NCI-H2029 treated with DMSO at 0.1 percent for 48 hours (cell line): ENCODE measurements at regions not wholly inside any gene's neighbourhood (a gene's known extent, or its start where the extent isn't known, plus 50 kb on each side); places are given as distances from the start of the nearest gene placed in this dataset.

Experiments
- DNase-seq: peaks from one replicate; lab custom pipeline; 2025; lab: John Stamatoyannopoulos, UW

DNA sequence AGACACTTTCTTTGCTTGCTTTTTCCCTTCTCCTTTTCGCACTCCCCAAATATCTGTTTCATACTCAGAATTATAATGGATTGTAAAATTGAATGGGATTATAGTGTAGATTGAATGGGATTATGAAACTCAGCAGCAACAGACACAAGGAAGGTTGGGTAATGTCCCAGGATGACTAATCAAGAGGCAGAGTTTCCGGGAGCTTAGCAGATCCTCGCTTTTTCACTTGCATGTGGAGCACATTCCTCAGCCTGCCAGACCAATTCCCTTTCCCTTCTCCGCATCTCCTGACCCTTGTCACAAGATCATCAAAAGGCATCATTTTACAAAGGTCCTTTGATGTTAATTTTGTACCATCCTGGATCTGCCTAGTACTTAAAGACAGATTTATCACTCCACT is 55.1 kb upstream of the SLC1A1 start:
- DNase-seq: no peak

DNA sequence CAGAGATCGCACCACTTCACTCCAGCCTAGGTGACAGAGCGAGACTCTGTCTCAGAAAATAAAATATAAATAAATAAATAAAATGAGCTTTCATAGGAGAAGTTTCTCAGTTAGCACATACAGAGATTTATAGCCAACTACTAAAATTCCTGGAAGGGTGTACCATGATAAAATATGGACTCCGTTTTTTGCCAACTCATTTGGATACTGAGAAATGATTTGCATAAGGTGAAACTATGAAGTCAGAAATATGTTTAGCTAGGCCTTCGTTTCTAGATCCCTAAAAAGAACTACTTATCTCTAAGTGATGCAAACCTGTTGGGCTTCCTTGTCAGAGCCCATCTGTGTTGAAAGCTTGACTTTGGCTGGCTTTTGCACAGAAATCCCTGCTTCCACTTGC is 56.9 kb upstream of the SLC1A1 start:
- no peak for DNase-seq

DNA sequence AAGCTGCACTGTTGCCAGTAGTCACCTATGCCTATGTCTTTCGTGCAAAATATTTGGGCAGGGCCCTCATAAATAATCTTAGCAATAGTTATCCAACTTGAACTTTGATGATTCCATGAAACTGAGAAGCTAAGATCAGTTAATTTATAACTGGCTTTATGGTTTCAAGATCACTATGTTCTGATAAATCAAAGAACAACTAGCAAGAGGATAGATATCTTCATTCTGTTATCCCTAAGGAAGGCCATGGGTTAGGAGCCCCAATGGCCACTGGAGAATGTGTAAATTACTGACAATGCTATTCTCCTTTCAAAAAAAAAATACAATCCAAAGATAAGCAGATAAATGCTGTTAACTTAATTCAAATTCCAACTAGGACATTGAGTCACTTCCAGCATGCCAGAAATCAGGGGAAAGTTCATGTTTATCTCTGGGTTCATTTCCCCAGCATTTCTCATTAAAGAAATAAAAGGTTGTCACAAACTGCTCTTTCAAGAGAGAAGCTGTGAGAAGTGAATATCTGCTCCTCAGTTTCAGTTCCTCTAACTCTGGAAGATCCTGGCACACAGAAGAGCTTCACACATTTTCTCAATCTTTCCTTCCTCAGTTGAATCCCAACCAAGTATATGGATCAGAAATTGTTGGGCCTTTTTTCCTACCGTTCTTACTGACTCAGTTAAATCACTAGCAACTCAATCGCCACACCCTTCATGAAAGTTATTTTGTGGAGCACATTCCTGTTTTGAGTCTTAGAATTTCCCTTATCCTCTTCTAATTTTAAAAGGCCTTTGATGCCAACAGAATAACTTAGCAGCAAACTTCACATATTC is 59.6 kb upstream of the SLC1A1 start:
- no peak for DNase-seq

DNA sequence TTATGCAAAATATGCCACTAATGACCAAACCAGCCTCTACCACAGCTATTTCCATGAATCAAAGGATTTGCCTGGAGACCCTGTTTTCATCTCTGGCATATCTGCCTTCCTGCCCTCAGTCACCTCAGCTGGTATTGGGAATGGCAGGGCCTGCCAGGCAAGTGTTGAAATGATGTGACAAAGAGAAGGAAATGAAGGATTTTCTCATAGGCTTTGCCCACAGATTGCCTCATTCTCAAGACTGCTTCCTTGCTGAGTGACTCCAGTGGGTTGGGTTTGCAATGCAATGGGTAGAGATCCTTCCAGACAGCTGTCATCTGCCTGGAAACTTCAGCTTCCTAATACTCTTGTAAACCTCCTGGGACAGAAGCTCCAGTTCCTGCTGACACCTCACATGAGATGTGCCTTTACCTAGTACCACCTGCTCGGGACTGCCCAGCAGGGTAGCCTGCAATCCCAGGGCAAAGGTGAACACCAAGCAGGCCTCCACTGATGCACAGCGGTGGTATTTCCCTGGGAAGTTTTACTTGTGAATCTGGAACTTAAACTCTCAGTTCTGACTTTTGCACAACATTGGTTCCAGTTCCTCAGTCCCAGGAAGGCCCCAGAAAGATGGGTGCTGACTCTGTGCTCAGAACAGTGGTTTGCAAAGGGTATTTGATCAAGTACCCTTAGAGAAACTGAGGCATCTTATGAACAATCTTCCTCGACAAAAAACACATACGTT is 64.8 kb upstream of the SLC1A1 start:
- DNase-seq: no peak

DNA sequence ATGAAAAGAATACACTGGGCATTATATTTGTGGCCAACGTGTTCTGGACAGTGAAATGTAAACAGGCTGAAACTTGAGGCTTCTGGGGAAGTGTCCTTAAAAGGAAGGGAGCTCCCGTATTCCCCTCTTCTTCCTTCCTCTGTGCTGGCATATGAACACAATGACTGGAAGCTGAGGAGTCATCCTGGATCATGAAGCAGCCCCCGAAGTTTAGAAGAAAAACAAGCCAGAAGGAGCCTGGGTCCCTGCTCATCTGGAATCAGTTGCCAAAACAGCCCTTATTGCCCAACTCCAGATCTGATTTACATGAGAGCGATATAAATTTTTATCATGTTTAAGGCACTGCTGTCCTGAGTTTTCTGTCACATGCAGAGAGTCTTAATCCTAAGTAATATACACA is 65.4 kb upstream of the SLC1A1 start:
- DNase-seq: no peak

DNA sequence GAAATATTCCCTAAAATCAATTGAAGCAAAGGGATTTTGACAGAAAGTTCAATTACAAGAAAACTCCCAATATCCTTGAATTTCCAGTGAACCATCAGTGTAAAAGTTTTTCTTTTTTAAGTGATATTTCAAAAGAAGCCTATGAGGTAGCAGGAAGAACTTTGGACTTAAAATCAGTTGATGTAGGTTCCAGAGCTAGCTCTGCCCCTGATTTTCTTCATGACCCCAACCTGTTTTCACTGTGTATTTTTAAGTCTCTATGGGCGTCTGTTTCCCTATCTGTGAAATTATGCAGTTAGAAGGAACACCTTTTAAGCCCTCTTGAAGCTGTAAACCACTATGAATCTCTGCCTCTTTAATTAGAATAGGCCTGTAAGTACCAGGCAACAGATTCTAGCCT is 66.2 kb upstream of the SLC1A1 start:
- no peak for DNase-seq

DNA sequence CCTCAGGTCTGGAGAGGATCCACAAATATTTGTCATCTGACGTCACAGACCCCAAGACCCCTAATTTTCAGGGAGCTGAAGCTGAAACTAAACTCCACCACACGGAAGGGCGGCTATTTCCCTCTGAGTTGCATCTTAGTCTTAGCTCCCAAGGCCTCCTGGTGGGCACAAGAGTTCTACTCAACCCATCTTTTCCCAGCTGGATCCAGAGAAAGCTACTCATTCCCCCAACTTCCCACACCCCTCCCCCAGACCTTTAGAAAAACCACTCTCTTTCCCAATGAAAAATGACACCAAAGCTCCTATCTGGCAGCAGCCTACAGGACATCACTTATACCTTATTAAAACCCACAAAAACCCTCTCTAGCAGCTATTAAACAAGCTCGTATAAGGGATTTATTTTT is 67.1 kb upstream of the SLC1A1 start:
- DNase-seq: no peak

DNA sequence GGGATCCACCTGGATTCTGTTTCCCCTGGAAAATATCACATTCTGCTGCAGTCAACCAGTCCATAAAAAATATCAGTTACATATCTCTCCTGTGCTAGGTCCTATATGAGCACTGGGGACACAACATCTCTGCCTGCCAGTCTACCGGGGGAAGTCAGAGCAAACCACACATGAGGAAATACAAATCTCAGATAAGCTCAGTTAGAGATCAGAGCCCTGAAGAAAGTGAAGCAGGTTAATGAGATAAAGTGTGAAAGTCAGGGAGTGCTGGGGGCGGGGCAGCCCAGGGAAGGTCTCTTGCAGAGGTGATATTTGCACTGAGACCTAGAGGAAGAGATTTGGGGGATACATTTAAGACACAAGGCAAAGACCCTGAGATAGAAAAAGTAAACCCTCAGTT is 67.8 kb upstream of the SLC1A1 start:
- no peak for DNase-seq

DNA sequence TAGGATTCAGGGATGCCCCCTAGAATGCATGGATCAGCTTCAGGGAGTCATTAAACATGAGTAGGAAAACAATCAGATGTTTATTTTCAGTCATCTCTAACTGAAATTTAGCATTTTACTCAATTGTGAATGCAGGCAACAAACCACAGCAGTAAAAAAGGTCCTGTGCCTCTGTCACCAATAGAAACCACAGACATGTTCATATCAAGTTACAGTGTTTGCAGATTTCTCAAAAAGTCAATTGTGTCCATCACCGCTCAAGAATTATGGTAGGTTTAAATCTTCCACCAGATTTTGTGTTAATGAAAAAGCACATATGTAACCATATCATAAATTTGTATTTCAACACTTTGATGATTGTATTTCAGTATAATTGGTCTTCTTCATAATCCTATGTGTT is 68.4 kb upstream of the SLC1A1 start:
- no peak for DNase-seq

DNA sequence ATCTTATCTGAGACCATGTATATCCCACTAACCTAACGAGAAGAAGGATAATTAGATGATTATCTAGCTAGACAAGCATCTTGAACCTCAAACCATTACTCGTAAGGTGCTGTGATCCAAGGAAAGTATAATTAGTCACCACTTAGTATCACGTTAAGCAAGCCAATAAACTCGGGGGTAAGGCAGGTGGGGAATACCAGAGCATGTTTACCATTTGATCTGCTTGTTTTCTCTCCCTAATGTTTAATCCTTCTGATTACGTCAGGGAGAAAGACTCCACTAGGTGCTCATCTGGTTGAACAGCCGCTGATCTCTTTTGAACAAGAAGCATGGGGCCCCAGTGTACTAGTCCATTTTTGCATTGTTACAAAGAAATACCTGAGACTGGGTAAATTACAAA is 69.9 kb upstream of the SLC1A1 start:
- no peak for DNase-seq

DNA sequence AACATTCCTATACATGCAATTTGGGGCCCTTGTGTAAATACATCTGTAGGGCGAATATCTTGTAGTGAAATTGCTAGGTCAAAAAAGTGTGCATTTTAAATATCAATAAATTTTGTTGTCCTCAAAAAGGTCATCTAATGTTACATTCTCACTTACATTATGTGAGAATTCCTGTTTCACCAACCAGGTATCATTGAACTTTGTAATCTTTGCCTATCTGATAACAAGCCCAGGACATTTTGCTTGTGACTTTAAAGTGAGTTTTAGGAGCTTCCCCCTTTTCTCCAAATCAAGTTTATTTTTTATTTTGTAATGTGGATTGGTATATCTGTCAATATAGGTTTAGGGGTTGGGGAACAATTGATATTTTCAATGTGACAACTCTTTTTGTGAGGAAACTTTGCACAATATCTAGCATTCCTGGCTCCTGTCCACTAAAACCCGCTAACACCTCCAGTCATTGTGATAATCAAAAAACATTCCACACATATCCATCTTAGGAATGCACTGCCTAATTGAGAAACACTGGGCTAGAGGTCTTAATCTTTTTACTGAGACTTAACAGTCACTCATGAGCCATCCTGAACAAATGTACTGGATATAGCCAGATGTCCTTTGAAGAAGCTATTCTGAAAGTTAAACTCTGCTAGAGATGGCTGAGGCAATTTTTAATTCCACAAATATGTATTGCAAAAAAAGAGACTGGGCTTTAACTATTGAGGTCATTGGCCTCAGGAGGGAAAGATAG is 72.5 kb upstream of the SLC1A1 start:
- no peak for DNase-seq

DNA sequence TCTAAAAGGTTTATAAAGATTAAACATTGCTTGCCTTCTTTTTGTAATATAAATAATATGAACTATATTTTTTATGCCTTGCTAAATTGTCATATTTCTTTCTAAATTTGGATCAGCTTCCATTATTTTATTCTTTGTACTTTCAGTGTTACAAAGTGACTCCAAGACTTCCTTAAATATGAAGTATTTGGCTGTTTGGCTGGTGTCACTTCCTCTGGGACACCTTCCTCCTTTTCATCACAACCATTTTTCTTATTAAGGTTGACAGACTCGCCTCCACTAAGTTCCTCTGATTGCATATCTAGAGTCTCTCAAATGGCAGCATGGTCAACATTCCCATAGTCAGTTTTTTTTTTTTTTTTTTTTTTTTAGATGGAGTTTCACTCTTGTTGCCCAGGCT is 73.8 kb upstream of the SLC1A1 start:
- no peak for DNase-seq

DNA sequence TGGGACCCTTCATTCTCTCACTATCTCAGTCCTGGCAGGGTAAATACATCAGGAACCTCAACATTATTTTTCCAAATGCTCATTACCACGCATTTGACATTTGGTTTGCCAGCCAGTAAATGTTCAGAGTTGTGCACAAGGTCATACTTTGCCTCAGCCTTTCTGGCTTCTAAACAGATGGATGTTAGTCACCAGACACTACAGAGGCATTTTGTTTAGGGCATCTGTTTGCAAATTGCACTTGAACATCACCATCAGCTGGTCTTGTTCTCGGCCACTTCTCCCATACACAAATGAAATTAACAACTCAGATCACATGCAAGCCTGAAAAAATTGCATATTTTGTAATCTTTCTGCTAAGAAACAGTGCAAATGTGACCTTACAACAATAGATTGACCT is 75.0 kb upstream of the SLC1A1 start:
- DNase-seq: no peak

DNA sequence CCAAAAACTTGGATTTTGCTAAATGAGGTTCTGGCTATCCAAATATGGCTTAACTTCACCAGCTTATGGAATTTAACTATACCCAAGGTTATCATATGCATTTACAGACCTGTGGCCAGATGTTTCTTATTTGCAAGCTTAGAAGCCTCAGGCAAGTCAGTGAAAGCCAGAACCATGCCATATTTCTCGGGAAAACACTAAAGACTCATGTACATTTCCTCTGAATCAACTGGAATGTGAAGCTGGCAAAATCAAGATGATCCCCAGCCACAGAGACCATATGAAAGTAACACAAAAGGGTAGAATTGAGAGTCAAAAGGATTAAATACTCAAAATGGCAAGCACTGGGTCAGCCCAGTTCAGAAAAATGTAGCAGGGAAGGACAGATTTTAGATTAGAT is 76.4 kb upstream of the SLC1A1 start:
- no peak for DNase-seq

DNA sequence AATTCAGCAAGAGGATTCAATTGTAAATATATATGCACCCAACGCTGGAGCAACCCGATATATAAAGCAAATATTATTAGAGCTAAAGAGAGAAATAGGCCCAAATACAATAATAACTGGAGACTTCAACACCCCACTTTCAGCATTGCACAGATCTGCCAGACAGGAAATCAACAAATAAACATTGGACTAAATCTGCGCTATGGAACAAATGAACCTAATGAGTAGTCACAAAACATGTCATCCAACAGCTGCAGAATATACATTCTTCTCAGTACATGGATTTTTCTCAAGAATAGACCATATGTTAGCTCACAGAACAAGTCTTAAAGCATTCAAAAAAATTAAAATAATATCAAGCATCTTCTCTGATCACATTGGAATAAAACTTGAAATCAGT is 86.1 kb upstream of the SLC1A1 start:
- DNase-seq: no peak

DNA sequence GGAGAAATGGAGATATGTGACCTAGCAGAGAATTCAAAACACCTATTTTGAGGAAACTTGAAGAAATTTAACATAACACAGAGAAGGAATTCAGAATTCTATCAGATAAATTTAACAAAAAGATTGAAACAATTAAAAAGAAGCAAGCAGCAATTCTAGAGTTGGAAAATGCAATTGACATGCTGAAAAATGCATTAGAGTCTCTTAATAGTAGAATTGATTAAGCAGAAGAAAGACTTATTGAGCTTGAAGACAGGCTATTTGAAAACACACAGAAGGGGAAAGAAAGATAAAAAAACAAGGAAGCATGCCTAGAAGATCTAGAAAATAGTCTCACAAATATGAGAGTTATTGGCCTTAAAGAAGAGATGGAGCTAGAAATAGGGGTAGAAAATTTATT is 87.8 kb upstream of the SLC1A1 start:
- DNase-seq: no peak

DNA sequence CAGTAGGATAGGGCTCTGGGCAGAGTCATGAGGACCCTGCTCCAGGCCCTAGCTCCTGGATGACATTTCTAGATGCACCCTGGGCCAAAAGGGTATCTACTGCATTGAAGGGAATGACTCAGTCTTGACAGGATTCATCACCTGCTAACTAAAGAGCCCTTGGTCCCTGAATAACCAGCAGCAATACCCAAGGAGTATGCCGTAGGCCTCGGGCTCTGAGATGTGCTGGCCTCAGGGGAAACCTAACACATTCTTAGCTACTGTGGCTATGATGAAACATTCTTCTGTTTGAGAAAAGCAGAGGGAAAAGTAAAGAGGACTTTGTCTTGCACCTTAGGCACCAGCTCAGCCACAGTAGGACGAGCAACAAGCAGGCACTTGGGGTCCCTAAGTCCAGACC is 89.5 kb upstream of the SLC1A1 start:
- no peak for DNase-seq

DNA sequence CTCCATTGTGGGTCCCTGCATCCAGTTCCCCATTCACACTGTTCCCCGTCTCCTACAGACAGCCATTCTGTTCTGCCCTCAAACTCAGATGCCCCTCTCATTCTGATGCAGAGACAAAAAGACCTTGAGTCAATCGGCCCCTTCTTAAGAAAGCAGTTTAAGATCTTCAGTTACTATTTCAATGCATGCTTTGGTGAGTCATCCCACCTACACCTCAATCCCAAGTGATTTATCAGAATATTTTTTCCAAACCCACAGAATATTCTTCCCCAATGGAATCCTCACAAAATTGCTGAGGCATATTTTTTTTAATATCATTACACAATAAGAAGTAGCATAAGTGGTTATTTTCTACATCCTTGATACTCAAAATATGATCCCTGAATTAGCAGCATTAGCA is 92.4 kb upstream of the SLC1A1 start:
- DNase-seq: no peak

DNA sequence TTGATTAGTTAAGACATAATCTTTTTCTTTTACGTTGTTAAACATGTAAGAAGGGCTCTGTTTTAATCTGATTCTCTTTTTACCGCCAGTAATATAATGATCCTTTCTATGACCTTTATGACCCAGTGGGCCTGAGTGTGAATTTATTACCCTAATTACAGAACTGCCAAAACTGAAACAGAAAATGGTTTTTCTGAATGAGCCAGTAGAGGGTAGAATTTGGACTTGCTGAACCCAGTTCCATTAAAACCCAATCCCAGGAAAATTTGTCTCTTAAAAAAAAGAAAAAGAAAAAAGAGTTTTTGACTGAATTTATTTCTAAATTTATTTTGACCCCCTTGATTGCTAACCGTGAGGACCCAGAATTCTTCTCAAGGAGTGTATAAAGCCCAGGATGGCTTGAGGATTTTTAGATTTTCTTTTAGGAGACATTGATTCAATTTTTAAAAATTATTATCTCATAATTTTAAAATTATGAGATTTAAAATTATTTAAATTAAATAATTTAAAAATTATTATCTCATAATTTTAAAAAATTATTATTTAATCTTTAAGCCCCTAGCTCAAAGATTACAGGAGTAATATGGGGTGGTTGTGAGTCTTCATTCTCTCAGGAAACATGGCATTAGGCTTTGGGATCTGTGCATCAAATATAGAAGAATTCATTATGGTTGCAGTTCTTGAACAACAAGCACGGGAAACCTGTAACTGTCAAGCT is 94.1 kb upstream of the GLIS3 start:
- no peak for DNase-seq

DNA sequence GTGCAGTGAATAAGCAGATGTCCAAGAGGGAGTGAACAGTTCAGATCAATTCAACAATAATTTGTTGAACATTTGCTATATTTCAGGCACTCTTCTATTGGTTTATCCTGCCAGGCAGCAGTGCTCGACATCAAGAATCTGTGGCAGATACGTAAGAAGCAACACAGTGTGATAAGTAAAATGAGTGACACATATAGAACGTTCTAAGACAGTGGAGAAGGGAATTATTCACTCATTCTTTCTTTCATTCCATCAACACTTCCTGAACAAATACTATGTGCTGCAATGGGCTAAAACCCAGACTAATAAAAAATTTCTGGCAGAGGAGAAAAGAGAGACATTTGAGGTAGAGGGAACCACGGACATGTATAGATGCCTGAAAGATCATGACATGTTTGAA is 89.9 kb upstream of the GLIS3 start:
- no peak for DNase-seq

DNA sequence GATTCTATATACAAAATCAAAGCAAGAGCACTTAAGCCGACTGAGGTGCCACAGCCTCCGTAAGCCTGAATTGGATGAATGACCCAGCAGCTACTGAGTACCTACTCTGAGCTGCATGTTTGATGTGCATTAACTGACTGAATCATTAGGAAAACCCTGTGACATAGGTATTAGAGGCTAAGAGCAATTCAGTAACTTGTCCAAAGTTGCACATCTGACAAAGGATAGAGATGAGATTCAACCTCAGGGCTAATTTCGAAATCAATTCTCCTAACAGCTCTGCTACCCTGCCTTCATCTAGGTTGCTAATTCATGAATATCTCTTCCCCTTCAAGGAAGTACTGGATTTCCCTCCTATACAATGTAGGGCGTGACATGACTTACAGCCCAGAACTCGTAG is 89.1 kb upstream of the GLIS3 start:
- DNase-seq: no peak

DNA sequence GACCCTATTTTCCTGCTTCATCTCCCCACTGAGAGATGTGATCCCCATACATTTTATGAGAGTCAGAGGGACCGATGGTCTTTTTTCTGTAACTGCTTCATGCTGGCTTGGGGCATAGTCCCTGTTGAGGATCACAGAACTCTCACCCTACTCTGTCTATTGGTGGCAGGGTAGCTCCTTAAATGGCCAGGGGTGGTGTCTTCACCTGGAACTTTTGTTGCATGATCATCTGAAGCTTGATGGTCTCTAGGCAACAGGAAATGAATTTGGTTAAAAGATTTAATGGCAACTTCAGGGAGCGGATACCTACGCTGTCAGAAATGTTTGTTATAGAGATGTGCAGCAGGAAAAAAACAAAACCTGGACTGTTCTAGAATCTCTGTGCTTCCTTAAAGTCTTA is 87.0 kb upstream of the GLIS3 start:
- no peak for DNase-seq
